GM12891 (cell line): ENCODE measurements at regions not wholly inside any gene's neighbourhood (a gene's known extent, or its start where the extent isn't known, plus 50 kb on each side); places are given as distances from the start of the nearest gene placed in this dataset.

ENCODE experiments used
- DNase-seq: peaks from one replicate; pipeline ENCODE4 v3.0.0; 2011; ENCODE audit warnings: low spot score; ENCODE audit not compliant: insufficient read length
- FAIRE-seq: peaks from 2 replicates; lab custom pipeline; 2011; peaks lifted over from hg19 to GRCh38; lab: Jason Lieb, UNC
- PAX5 ChIP-seq: IDR thresholded peaks from 2 replicates; pipeline ENCODE4 v1.6.1; 2011; ENCODE audit warnings: low read length, moderate library complexity, mild to moderate bottlenecking; ENCODE audit not compliant: insufficient read depth, severe bottlenecking
- POLR2A ChIP-seq: IDR thresholded peaks from 2 replicates; pipeline ENCODE4 v1.6.1; 2011; ENCODE audit warnings: low read depth, low read length, control low read depth
- POLR2AphosphoS5 ChIP-seq: IDR thresholded peaks from 2 replicates; pipeline ENCODE4 v1.6.1; 2011; ENCODE audit warnings: low read depth, low read length, control low read depth
- POU2F2 ChIP-seq: IDR thresholded peaks from 2 replicates; pipeline ENCODE4 v1.6.1; 2011; ENCODE audit warnings: low read depth, mild to moderate bottlenecking, control low read depth, low read length, moderate library complexity
- SPI1 ChIP-seq: IDR thresholded peaks from 2 replicates; pipeline ENCODE4 v1.6.1; 2011; ENCODE audit warnings: low read depth, low read length, control low read depth
- TAF1 ChIP-seq: IDR thresholded peaks from 2 replicates; pipeline ENCODE4 v1.6.1; 2011; ENCODE audit warnings: low read depth, low read length, control low read depth

- DNase-seq: no peak
- TF ChIP-seq POU2F2 (no peak), POLR2AphosphoS5 (no peak)
- no peak for FAIRE-seq
Measured at GRCh38 chr11:22510010-22510409, 115.6 kb downstream of the FANCF start.

- DNase-seq: no peak
- TF ChIP-seq SPI1 (no peak), TAF1 (no peak), POLR2A (no peak), PAX5 (no peak), POLR2AphosphoS5 (no peak), POU2F2 (no peak)
- no peak for FAIRE-seq
Measured at GRCh38 chr11:22508665-22509064, 117.0 kb downstream of the FANCF start.

DNA sequence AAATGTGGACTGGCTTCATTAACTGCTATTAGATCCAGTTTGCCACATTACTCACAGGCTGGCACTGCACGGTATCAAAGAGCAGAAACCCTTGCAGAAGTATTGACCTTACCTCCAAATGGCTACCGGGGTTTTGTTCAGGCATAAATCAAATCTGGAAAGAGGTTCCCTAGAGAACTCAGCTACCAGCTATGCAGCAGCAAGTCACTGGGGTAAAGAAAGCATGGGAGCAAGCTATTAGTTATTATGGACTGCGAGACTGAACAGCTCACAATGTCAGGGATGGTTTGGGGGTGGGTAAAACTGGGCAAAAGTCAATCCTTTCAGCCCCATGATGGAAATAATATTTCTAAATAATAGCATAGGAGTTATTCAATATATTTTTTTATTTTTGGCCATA is 128.1 kb downstream of the FANCF start:
- FAIRE-seq (no peak), DNase-seq (no peak)
- TF ChIP-seq POLR2AphosphoS5 (no peak), PAX5 (no peak), POLR2A (no peak), POU2F2 (no peak), TAF1 (no peak), SPI1 (no peak)

GRCh38 chr11:22491555-22492225 is 133.9 kb downstream of the FANCF start:
- no peak for FAIRE-seq
- TF ChIP-seq POLR2AphosphoS5: no peak
- no peak for TF ChIP-seq TAF1
- no peak for TF ChIP-seq PAX5
- TF ChIP-seq SPI1: no peak
- TF ChIP-seq POLR2A: no peak
- TF ChIP-seq POU2F2: no peak
- no peak for DNase-seq

DNA sequence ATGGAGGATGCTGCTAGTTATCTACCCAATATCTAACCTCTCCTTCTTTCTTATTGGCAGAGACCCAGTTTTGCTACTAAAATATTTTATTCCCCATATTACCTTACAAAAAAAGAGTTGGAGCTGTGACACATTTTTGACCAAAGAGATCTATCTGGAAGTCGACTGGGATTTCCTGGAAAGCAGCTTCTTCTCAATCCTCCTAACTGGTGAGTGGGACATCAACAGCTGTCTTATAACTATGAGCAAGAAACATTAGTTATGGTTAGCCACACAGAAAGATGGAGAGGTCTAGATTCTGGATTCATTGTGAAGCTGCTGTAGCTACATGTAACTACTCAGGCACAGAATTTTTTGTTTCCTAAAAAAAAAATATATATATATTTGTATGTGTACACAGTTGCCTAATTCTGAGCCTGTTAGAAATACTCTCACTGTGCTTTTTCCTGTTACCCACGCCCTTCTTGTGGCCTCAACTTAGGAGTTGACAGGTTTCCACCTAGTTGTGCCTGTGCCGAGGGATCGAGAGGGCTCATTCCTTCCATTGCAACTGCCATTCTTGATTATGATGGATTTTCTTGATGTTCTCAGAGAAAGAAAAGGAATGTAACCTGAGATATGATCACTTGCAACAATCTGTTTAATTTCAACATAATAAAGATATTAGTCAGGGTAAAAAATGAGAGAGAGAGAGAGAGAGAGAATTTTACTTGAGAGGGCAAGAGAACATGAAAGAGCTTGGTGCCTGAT is 142.0 kb downstream of the SLC17A6 start:
- DNase-seq (no peak), FAIRE-seq (no peak)
- TF ChIP-seq POU2F2 (no peak), TAF1 (no peak)

DNA sequence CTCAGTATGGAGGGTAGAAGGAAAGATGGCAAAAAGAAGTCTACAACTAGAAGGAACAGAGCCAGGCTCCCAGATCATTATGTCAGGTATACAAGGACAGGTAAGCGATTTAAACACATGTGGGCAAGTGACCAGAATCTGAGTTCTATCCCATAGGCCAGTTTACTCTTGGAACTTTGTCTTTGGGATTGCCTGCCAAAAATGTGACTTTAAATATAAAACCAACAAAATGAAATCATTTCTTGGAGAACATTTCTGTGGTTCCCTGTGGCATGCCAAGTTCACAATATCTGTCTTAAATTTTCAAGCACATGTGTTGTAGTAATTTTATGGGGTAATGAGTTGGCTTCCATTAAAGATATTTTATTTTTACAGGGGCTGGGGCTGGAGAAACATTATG is 141.0 kb downstream of the SLC17A6 start:
- DNase-seq (no peak), FAIRE-seq (no peak)
- no peak for TF ChIP-seq POLR2A
- TF ChIP-seq POLR2AphosphoS5: no peak
- TF ChIP-seq POU2F2: no peak
- no peak for TF ChIP-seq SPI1
- no peak for TF ChIP-seq TAF1
- TF ChIP-seq PAX5: no peak

DNA sequence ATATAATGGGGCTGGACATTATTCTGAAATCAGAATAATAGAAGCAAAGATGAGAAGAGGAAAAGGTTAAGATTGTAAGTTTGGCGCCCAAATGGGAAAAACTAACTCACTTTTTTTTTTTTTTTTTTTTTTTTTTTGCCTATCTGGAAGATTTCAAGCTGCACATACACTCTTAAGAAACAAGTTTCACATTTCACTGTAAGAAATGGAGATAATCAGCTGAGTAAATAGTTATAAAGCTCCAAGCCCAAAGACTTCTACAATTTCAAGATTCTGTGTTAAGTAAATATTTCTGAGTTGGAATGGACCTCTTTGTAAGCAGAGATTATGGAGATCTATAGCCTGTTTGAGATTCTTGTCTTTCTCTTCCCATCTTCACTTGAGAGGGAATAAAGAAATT is 140.0 kb downstream of the SLC17A6 start:
- no peak for TF ChIP-seq POU2F2
- no peak for TF ChIP-seq TAF1
- no peak for TF ChIP-seq POLR2AphosphoS5
- TF ChIP-seq POLR2A: no peak
- no peak for TF ChIP-seq SPI1
- no peak for TF ChIP-seq PAX5
- no peak for FAIRE-seq
- no peak for DNase-seq

- no peak for TF ChIP-seq SPI1
- TF ChIP-seq POLR2AphosphoS5: no peak
- no peak for TF ChIP-seq POLR2A
- TF ChIP-seq POU2F2: no peak
- no peak for TF ChIP-seq PAX5
- TF ChIP-seq TAF1: no peak
- FAIRE-seq (no peak), DNase-seq (no peak)
Measured at GRCh38 chr11:22477312-22477711, 139.1 kb downstream of the SLC17A6 start.

GRCh38 chr11:22476589-22476988 is 138.4 kb downstream of the SLC17A6 start:
- FAIRE-seq (no peak), DNase-seq (no peak)
- TF ChIP-seq TAF1 (no peak), POLR2AphosphoS5 (no peak), POLR2A (no peak), PAX5 (no peak), SPI1 (no peak), POU2F2 (no peak)

- no peak for FAIRE-seq
- TF ChIP-seq POLR2AphosphoS5 (no peak), SPI1 (no peak), TAF1 (no peak), POU2F2 (no peak)
- no peak for DNase-seq
Measured at GRCh38 chr11:22474616-22475015, 136.4 kb downstream of the SLC17A6 start.

- DNase-seq (no peak), FAIRE-seq (no peak)
- TF ChIP-seq SPI1: no peak
Measured at GRCh38 chr11:22473586-22473985, 135.4 kb downstream of the SLC17A6 start.
